ENCODE measurements at regions not wholly inside any gene's neighbourhood (a gene's known extent, or its start where the extent isn't known, plus 50 kb on each side); places are given as distances from the start of the nearest gene placed in this dataset.

DNA sequence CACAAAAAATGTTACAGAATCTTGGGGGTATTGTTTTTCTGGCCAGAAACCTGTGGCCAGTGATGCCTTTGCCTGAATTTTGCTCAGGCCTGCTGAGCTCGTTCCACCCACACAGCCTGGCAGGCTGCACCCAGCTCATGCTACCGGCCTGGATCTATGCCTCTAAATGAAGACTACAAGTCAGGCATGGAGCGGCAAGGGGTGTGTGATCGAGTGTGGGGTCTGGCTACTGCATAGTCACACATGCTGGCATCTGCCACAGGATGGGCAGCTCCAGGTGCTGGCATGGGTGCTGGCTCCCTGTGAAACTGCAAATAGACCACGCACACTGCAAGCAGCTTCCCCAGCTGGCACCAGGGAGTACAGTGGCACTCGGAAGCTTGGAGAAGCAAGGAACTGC, 323.1 kb upstream of the POU3F4 start:
- Histone ChIP-seq H3K9ac (ENCODE audit: extremely low read depth, low read length, poor library complexity, severe bottlenecking) (no peak overlapping the region), H3K4me1 (ENCODE audit: control insufficient read depth, insufficient read depth, low read length) (no peaks in the 10 kb centered on the region), H3K9me3 (ENCODE audit: control insufficient read depth, low read length) (peaks cover 6% of the 10 kb centered on the region), H3K4me3 (ENCODE audit: low read length) (no peak overlapping the region), H3K27ac (ENCODE audit: low read depth, low read length) (no peak overlapping the region), H3K27me3 (ENCODE audit: control insufficient read depth, insufficient read depth, low read length, poor library complexity, severe bottlenecking) (no peaks in the 10 kb centered on the region), H3K36me3 (ENCODE audit: control insufficient read depth, insufficient read depth, low read length) (no peaks in the 10 kb centered on the region)
- TF ChIP-seq, protein P1, sequence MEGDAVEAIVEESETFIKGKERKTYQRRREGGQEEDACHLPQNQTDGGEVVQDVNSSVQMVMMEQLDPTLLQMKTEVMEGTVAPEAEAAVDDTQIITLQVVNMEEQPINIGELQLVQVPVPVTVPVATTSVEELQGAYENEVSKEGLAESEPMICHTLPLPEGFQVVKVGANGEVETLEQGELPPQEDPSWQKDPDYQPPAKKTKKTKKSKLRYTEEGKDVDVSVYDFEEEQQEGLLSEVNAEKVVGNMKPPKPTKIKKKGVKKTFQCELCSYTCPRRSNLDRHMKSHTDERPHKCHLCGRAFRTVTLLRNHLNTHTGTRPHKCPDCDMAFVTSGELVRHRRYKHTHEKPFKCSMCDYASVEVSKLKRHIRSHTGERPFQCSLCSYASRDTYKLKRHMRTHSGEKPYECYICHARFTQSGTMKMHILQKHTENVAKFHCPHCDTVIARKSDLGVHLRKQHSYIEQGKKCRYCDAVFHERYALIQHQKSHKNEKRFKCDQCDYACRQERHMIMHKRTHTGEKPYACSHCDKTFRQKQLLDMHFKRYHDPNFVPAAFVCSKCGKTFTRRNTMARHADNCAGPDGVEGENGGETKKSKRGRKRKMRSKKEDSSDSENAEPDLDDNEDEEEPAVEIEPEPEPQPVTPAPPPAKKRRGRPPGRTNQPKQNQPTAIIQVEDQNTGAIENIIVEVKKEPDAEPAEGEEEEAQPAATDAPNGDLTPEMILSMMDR (conservative IDR thresholded peaks at IDR 0.05), result no peak
- Mint-ChIP-seq H3K36me3 (ENCODE audit: low read depth) (no peaks in the 10 kb centered on the region), H3K27ac (no peak overlapping the region), H3K27me3 (ENCODE audit: insufficient read depth) (peaks cover 3% of the 10 kb centered on the region), H3K4me1 (no peaks in the 10 kb centered on the region), H3K9me3 (peaks cover 56% of the 10 kb centered on the region), H3K4me3 (no peak overlapping the region)
- 77% methylated on average over 6 of the region's 6 CpGs; no CpG with 5 or more reads in 1 of the 2 experiments for WGBS, 2 experiments (ENCODE audit: insufficient coverage in 1 of 2, insufficient read length in 1 of 2)
- no peak for DNase-seq

DNA sequence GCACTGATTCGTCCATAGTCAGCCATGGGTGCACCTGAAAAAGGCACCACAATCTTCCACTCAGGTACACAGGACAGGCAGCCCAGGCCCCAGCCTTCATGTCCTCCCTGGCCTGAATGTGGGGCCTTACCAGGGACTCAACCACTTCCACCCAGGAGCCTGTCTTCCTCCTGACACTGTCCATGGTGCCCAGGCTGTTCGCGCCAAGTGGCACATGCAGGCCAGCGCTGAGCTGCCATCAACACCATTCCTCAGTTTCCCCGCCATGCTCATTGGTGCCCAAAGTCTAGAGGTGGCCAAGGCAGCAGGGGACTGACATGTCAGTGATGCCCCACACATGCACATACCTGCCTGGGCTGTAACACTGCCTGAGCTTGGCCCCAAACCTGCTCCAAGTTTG, 322.2 kb upstream of the POU3F4 start:
- DNase-seq, result no peak
- peaks cover 3% of the 10 kb centered on the region for H3K27me3 Mint-ChIP-seq (ENCODE audit: insufficient read depth)
- TF ChIP-seq, protein P1 (conservative IDR thresholded peaks at IDR 0.05), result no peak
- Histone ChIP-seq H3K4me3 (ENCODE audit: low read length) (no peak overlapping the region), H3K9ac (ENCODE audit: extremely low read depth, low read length, poor library complexity, severe bottlenecking) (no peak overlapping the region), H3K27ac (ENCODE audit: low read depth, low read length) (no peak overlapping the region), H3K27me3 (ENCODE audit: control insufficient read depth, insufficient read depth, low read length, poor library complexity, severe bottlenecking) (no peaks in the 10 kb centered on the region), H3K9me3 (ENCODE audit: control insufficient read depth, low read length) (peaks cover 6% of the 10 kb centered on the region), H3K36me3 (ENCODE audit: control insufficient read depth, insufficient read depth, low read length) (no peaks in the 10 kb centered on the region), H3K4me1 (ENCODE audit: control insufficient read depth, insufficient read depth, low read length) (no peaks in the 10 kb centered on the region)
- H3K4me1 Mint-ChIP-seq, result no peaks in the 10 kb centered on the region
- no peaks in the 10 kb centered on the region for H3K36me3 Mint-ChIP-seq (ENCODE audit: low read depth)
- no peak overlapping the region for H3K27ac Mint-ChIP-seq
- WGBS, 2 experiments (ENCODE audit: insufficient coverage in 1 of 2, insufficient read length in 1 of 2), result 77% methylated on average over 5 of the region's 5 CpGs; no CpG with 5 or more reads in 1 of the 2 experiments
- no peak overlapping the region for H3K4me3 Mint-ChIP-seq
- H3K9me3 Mint-ChIP-seq, result peaks cover 63% of the 10 kb centered on the region

DNA sequence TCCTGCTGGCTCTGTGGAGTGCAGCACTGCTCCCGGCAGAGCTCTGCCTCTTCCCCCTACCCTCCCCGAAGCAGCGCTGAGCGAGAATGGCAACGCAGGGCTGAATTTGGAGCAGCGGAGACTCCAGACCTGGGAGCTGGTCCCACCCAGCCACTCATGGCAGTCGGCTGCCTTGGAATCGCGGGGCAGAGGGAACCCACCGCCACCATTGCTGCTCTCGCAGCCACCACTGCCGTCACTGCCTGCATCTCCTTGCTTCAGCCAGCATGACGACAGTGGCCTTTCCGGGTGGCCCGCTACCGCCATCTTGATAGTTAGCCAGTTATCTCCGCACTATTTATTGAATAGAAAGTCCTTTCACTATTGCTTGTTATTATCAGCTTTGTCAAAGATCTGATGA, 321.5 kb upstream of the POU3F4 start:
- no peak overlapping the region for H3K27ac ChIP-seq (ENCODE audit: low read depth, low read length)
- TF ChIP-seq, protein P1 (conservative IDR thresholded peaks at IDR 0.05), result no peak
- no peaks in the 10 kb centered on the region for H3K27me3 ChIP-seq (ENCODE audit: control insufficient read depth, insufficient read depth, low read length, poor library complexity, severe bottlenecking)
- H3K4me3 ChIP-seq (ENCODE audit: low read length), result no peak overlapping the region
- peaks cover 67% of the 10 kb centered on the region for H3K9me3 Mint-ChIP-seq
- no peaks in the 10 kb centered on the region for H3K4me1 ChIP-seq (ENCODE audit: control insufficient read depth, insufficient read depth, low read length)
- H3K9ac ChIP-seq (ENCODE audit: extremely low read depth, low read length, poor library complexity, severe bottlenecking), result no peak overlapping the region
- H3K36me3 Mint-ChIP-seq (ENCODE audit: low read depth), result no peaks in the 10 kb centered on the region
- H3K27me3 Mint-ChIP-seq (ENCODE audit: insufficient read depth), result peaks cover 3% of the 10 kb centered on the region
- 90 to 92% methylated on average over 4 to 17 of the region's 17 CpGs for WGBS, 2 experiments (ENCODE audit: insufficient coverage in 1 of 2, insufficient read length in 1 of 2)
- peaks cover 6% of the 10 kb centered on the region for H3K9me3 ChIP-seq (ENCODE audit: control insufficient read depth, low read length)
- DNase-seq, result no peak
- H3K27ac Mint-ChIP-seq, result no peak overlapping the region
- H3K4me3 Mint-ChIP-seq, result no peak overlapping the region
- no peaks in the 10 kb centered on the region for H3K4me1 Mint-ChIP-seq
- H3K36me3 ChIP-seq (ENCODE audit: control insufficient read depth, insufficient read depth, low read length), result no peaks in the 10 kb centered on the region
